ENCODE measurements at regions not wholly inside any gene's neighbourhood (a gene's known extent, or its start where the extent isn't known, plus 50 kb on each side); places are given as distances from the start of the nearest gene placed in this dataset.
"Not testable (repeated sequence)": the region's sequence is repeated elsewhere in the genome, so short reads cannot be mapped to it uniquely, and the experiment has no call there.

GRCh38 chr16:55999683-56000082 is 124.5 kb upstream of the CES5A start:
- in situ Hi-C loops (cut with MboI; ENCODE audit: low pct_unique_long_range_greater_than_20kb, low sequenced_read_pairs, unreplicated experiment), result no loop called here
- DNase-seq (ENCODE audit: low spot score), result no peak
- TF ChIP-seq CTCF (IDR thresholded peaks at IDR 0.05; ENCODE audit: extremely low read depth, insufficient read depth, missing control alignments), result no peak

- DNase-seq (ENCODE audit: low spot score), result no peak
- in situ Hi-C loops (cut with MboI; ENCODE audit: low pct_unique_long_range_greater_than_20kb, low sequenced_read_pairs, unreplicated experiment), result no loop called here
- no peak for TF ChIP-seq CTCF (IDR thresholded peaks at IDR 0.05; ENCODE audit: extremely low read depth, insufficient read depth, missing control alignments)
Measured at GRCh38 chr16:55993088-55993487, 117.9 kb upstream of the CES5A start.

GRCh38 chr16:55992551-55992950 is 117.4 kb upstream of the CES5A start:
- no peak for TF ChIP-seq CTCF (IDR thresholded peaks at IDR 0.05; ENCODE audit: extremely low read depth, insufficient read depth, missing control alignments)
- no peak for DNase-seq (ENCODE audit: low spot score)
- in situ Hi-C loops (cut with MboI; ENCODE audit: low pct_unique_long_range_greater_than_20kb, low sequenced_read_pairs, unreplicated experiment), result no loop called here

GRCh38 chr16:55991843-55992242 is 116.7 kb upstream of the CES5A start:
- in situ Hi-C loops (cut with MboI; ENCODE audit: low pct_unique_long_range_greater_than_20kb, low sequenced_read_pairs, unreplicated experiment), result no loop called here
- DNase-seq (ENCODE audit: low spot score), result no peak
- no peak for TF ChIP-seq CTCF (IDR thresholded peaks at IDR 0.05; ENCODE audit: extremely low read depth, insufficient read depth, missing control alignments)

GRCh38 chr16:55989569-55989907 is 114.4 kb upstream of the CES5A start:
- no peak for DNase-seq (ENCODE audit: low spot score)
- TF ChIP-seq CTCF (IDR thresholded peaks at IDR 0.05; ENCODE audit: extremely low read depth, insufficient read depth, missing control alignments), result no peak
- in situ Hi-C loops (cut with MboI; ENCODE audit: low pct_unique_long_range_greater_than_20kb, low sequenced_read_pairs, unreplicated experiment), result no loop called here

- DNase-seq (ENCODE audit: low spot score); in situ Hi-C loops (cut with MboI; ENCODE audit: low pct_unique_long_range_greater_than_20kb, low sequenced_read_pairs, unreplicated experiment): not testable (repeated sequence)
Measured at GRCh38 chr16:55988850-55989568, 113.8 kb upstream of the CES5A start.

- DNase-seq (ENCODE audit: low spot score), result no peak
- in situ Hi-C loops (cut with MboI; ENCODE audit: low pct_unique_long_range_greater_than_20kb, low sequenced_read_pairs, unreplicated experiment), result no loop called here
- TF ChIP-seq CTCF (IDR thresholded peaks at IDR 0.05; ENCODE audit: extremely low read depth, insufficient read depth, missing control alignments), result no peak
Measured at GRCh38 chr16:55988013-55988412, 112.8 kb upstream of the CES5A start.

Data from GM13977 (cell line).